Activated naive CD4-positive, alpha-beta T cell (primary cell): ENCODE measurements at regions not wholly inside any gene's neighbourhood (a gene's known extent, or its start where the extent isn't known, plus 50 kb on each side); places are given as distances from the start of the nearest gene placed in this dataset.

Experiments used
- DNase-seq, 4 experiments: peaks; one replicate each; lab custom pipeline; 2025; lab: John Stamatoyannopoulos, UW

DNA sequence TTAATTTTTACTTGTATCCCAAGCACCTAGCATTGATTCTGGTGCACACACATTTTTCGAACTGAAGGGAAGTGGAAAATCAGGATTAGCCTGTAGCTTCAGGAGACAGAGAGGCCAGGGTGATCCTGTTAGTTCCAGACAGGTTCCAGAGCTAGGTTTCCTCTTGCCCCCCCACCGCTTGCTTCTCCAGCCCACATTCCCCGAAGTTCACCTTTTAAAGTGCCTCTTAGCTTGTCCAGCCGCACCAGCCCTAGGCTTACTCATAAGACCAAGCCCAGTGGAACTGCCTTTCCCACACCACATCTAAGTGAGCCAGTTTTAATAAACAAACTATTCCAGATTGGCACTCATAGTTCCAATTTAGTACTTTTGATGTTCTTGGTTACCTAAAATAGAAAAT, 898.6 kb upstream of the KLHL29 start:
- no peak for DNase-seq

DNA sequence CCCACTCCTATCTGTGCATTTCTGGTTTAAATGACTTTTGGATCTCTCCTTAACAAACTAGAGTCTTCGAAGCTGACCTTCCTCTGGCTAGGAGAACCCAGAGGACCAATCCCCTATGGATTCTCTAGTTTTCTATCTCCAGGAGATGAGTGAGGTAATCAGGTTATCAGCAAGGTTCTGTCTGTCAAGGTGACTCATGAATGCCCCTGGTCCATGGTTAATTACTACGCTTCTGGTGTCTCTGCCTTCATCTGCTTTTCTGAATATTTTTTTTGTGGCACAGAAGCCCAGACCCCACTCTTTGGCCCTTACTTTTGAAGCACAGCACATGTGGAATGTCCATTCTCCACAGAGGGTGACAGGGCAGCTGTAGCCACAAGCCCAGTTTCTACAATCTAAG, 897.9 kb upstream of the KLHL29 start:
- no peak for DNase-seq

GRCh38 chr2:22487541-22487940, 897.4 kb upstream of the KLHL29 start:
- no peak for DNase-seq

- DNase-seq, result no peak
Measured at GRCh38 chr2:22491442-22491841, 893.5 kb upstream of the KLHL29 start.

DNA sequence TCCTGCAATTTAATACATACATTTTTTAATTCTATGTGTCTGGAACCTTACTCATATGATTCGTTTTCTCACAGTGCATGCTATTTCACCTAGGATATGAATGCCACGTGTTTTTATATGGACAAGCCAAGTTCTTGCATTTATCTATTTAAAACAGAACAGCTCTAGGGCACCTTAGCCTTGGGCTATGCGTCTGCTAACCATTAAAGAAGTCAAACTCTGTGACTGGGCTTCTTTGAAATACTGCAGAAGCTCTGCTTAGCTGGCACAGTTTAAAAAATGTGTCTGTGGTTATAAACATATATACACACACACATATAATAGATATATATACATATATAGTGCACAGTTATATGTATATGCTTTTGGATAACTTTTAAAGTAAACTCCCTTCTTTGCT, 890.8 kb upstream of the KLHL29 start:
- no peak for DNase-seq

GRCh38 chr2:22497064-22497463, 887.9 kb upstream of the KLHL29 start:
- DNase-seq, result no peak

GRCh38 chr2:22497789-22498188, 887.2 kb upstream of the KLHL29 start:
- DNase-seq, result no peak

GRCh38 chr2:22499082-22499839, 885.7 kb upstream of the KLHL29 start:
- DNase-seq, result no peak

DNA sequence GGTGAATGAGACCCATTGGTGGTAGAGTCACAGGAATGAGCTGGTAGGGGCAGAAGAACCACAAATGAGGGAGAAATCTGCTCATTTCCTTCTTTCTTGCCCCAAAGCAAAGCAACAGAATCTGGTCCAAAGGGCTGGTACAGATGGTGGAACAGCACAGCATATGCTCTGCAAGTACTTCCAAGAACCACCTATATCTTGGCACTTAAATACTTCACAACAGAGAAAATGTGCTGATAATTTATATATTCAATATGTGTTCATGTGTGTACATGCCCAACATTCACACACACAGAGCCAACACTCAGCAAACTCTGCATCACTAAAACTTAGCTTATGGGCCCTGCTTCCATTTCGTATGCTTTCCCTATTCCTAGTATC, 884.4 kb upstream of the KLHL29 start:
- DNase-seq, result no peak

DNA sequence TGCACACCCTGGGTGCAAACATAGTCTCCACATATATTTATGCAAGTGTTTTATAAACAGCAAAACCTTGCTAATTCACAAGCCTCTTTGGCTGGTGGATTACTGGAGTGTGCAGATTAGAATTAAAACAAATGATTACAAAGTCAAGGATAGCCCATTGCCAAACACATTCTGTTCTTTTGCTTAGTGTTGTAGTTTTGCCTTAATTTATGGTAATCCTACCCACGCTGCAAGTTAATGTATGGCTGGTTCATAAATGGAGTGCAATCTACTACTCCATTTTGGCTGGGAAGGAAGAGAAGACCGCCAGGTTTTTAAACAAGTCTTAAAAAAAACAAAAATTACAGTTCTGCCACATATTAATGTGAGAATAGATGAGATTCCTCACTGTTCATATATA, 883.1 kb upstream of the KLHL29 start:
- DNase-seq, result no peak

DNA sequence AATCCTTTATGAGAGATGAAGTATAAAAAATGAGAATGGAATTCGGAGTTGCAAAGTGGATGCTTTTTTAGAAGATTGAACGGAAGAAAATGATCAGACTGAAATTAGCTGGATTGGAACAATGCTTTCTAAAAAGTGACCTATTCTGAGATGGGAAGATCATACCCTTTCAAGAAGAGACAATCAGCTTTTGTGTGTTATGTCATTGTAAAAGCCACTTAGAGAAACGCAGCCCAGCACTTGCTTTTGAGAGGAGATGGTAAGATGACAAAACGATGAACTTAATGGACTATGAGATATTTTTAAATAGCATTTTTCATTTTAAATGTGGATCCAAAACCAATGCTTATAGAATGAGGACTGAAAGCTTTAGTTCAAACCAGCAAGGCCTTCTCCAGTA, 871.4 kb upstream of the KLHL29 start:
- DNase-seq, result no peak

DNA sequence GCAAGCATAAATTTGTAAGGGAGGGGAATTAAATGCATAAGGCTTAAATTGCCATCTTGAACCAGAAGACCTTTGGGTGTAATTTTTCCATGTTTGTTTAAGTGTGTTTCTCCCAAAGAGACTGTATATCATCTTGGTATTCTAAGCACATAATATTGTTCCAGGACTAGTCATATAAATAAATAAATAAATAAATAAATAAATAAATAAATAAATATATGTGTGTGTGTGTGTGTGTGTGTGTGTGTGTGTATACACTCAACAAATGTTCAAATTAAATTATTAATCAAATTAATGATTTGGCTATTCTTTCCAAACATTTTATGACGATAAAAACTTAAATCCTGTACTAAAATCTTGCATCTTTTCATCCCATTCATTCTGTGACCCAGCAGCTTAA, 867.8 kb upstream of the KLHL29 start:
- no peak for DNase-seq

GRCh38 chr2:22518641-22519040, 866.3 kb upstream of the KLHL29 start:
- DNase-seq, result no peak

DNA sequence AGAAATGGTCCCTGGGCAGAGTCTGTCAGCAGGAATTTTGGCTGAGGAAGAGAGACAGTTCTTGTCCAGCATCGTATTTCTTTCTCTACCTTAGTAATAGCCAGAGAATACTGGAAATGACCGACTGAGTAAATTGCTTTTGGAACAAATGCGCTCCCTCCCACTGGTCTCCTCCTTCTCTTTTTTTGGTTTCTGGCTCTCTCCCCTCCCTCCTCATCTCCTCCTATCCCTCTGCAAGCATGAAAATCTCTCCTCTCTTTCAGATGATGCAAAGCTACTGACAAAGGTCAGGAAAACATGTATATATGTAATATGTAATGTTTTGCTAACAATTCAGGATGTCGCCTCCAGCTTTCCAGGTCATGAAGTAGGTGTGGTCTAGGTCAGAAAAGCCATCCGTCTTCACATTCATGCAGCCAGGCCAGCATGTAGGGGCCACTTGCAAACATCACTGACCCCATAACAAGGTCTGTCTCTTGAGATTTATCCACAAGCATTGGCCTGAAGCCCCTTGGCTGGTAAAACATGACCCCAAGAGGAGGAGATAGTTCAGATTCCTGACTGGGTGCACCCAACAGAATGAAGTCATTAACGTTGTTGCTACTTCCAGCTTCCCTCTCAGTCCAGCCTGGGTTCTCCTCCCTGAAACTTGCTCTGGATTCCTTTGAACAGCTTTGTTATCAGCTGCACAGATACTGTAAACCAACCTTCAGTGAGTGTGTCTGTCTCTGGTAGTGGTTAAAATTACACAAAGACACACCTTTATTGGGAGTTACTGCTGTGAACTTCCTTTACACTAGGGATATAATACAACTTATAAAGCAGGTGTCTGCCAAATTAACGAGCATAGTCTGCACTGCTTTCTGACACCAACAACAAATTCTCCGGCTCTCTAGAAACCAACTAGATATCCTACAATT, 864.4 kb upstream of the KLHL29 start:
- no peak for DNase-seq

GRCh38 chr2:22521620-22522019, 863.4 kb upstream of the KLHL29 start:
- no peak for DNase-seq

DNA sequence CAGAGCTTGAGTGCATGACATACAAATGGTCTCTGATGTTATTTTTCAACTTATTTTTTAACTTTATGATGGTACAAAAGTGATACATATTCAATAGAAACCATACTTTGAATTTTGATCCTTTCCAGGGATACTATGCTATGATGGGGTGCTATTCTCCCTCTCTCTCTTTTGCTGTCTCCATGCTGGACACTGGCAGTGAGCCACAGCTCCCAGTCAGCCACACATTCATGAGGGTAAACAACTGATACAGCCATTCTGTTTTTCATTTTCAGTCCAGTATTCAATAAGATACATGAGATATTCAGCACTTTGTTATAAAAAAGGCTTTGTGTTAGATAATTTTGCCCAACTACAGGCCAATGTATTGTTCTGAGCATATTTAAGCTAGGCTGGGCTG, 859.3 kb upstream of the KLHL29 start:
- no peak for DNase-seq

- DNase-seq, result no peak
Measured at GRCh38 chr2:22530131-22530530, 854.8 kb upstream of the KLHL29 start.

GRCh38 chr2:22536133-22536532, 848.8 kb upstream of the KLHL29 start:
- DNase-seq, result no peak

GRCh38 chr2:22554453-22554852, 830.5 kb upstream of the KLHL29 start:
- DNase-seq, result no peak

DNA sequence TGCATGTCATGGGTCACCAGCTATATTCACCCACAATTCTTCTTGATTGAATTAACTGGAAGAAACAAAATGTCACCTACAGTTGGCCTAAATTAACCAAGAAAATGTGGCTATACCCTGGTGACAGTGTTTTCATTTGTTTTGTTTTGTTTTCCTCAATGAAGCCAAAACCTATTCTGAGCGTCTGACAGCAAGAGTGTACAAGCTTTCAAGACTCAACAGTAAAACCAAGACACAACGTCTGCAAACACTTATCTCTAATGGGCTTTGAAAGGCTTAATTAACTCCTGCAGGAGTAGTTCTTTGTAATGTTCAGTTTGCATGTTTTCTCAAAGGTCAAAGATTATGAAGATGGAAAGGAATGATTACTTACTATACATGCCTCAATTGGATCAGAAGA, 827.6 kb upstream of the KLHL29 start:
- DNase-seq, result no peak

DNA sequence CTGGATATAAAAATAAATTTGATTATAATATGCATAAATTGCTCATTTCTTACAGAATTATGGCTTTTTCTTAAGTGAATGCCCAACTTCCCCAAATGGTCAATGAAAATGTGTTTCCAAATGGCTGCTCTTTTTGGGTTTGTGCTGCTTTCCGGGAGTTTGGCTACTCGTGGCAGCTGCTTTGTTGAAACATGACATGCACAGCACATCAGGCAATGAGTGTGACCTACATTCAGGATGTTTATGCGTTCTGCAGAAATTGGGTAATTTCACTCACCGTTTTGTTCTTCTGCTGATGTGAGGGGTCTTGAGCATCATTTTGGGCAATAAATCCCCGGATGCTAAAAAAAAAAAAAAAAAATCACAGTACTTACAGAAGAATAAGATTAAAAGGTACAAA, 825.0 kb upstream of the KLHL29 start:
- DNase-seq, result no peak

DNA sequence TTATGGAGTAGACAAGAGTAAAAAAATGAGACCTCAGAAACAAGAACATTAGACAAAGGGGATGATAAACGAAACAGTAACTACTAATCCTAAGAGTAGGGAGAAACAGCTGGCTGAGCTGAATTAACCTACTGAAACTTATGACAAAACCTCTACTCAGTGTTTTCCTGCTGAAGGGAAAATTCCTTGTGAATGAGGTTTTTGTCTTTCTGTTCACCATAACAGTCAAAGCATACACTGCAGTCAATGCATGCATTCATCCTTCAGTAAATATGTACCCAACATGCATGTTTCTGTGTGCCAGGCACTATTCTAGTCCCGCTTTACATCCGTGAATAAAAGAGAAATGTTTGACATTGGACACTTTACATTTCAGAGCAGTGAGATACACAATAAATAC, 805.6 kb upstream of the KLHL29 start:
- no peak for DNase-seq

- DNase-seq, result no peak
Measured at GRCh38 chr2:22582107-22582506, 802.9 kb upstream of the KLHL29 start.
